A549 (cell line): ENCODE measurements at regions not wholly inside any gene's neighbourhood (a gene's known extent, or its start where the extent isn't known, plus 50 kb on each side); places are given as distances from the start of the nearest gene placed in this dataset.

Source experiments
- CTCF ChIP-seq: fragments of >200 bp; sonication (Bioruptor Twin); formaldehyde crosslinking; IDR thresholded peaks from 3 replicates; pipeline ENCODE4 v1.5.1; 2016
- EHMT2 ChIP-seq: fragments of 200-600 bp; sonication (generic); IDR thresholded peaks from 2 replicates; pipeline ENCODE4 v1.6.1; 2016; ENCODE audit warnings: antibody characterized with exemption, low read depth, mild to moderate bottlenecking, moderate library complexity
- ELK1 ChIP-seq: fragments of 150-350 bp; IDR thresholded peaks from 2 replicates; pipeline ENCODE4 v1.6.1; 2014; ENCODE audit warnings: low read depth, mild to moderate bottlenecking, low read length
- EP300 ChIP-seq, 2 experiments: fragments of >200 bp; sonication (Bioruptor Twin); formaldehyde crosslinking; IDR thresholded peaks; 2 replicates in 1 of 2; 3 replicates in 1 of 2; pipeline ENCODE4 v1.6.1; 2016 to 2017
- HMGXB4 ChIP-seq: fragments of 250-450 bp; sonication (Bioruptor Pico); IDR thresholded peaks from 2 replicates; pipeline ENCODE4 v1.5.0; 2021; ENCODE audit warnings: mild to moderate bottlenecking, moderate library complexity, borderline replicate concordance
- MAX ChIP-seq: IDR thresholded peaks from 2 replicates; pipeline ENCODE4 v1.6.1; 2012
- NPAS2 ChIP-seq: fragments of 250-450 bp; sonication (Bioruptor Pico); IDR thresholded peaks from 2 replicates; pipeline ENCODE4 v1.8.0; 2022; ENCODE audit warnings: mild to moderate bottlenecking, moderate library complexity, borderline replicate concordance
- RAD21 ChIP-seq, 2 experiments: fragments of >200 bp in 1 of 2; sonication (Bioruptor Twin) in 1 of 2; formaldehyde crosslinking in 1 of 2; IDR thresholded peaks in 1 of 2; conservative IDR thresholded peaks in 1 of 2; 2 replicates in 1 of 2; 3 replicates in 1 of 2; pipeline ENCODE4 v1.6.1; 2012 to 2018; ENCODE audit warnings: inconsistent platforms in 1 of 2
- RARB ChIP-seq: fragments of 250-450 bp; sonication (Bioruptor Pico); IDR thresholded peaks from 2 replicates; pipeline ENCODE4 v1.8.0; 2021; ENCODE audit warnings: mild to moderate bottlenecking, moderate library complexity
- REST ChIP-seq: fragments of 200-600 bp; sonication (generic); IDR thresholded peaks from 2 replicates; pipeline ENCODE4 v1.6.1; 2016; ENCODE audit warnings: antibody characterized with exemption, mild to moderate bottlenecking, moderate library complexity

GRCh38 chr4:43325220-43325967 lies 432.9 kb downstream of the GRXCR1 start:
- TF ChIP-seq RAD21 (conservative IDR thresholded peaks at IDR 0.05 in 1 of 2, IDR thresholded peaks at IDR 0.05 in 1 of 2) = no peak
- TF ChIP-seq MAX = no peak
- TF ChIP-seq NPAS2 (CRISPR knock-in tag) = no peak
- no peak for TF ChIP-seq RARB (CRISPR knock-in tag)
- no peak for TF ChIP-seq REST
- no peak for TF ChIP-seq ELK1
- no peak for TF ChIP-seq CTCF
- TF ChIP-seq HMGXB4 = no peak
- TF ChIP-seq EP300 (IDR thresholded peaks at IDR 0.05) = no peak
- no peak for TF ChIP-seq EHMT2
